GM18507 (cell line): ENCODE measurements at regions not wholly inside any gene's neighbourhood (a gene's known extent, or its start where the extent isn't known, plus 50 kb on each side); places are given as distances from the start of the nearest gene placed in this dataset.

ENCODE experiments used
- DNase-seq: peaks from one replicate; pipeline ENCODE4 v3.0.0; 2011; ENCODE audit warnings: low read depth; ENCODE audit not compliant: insufficient read length; ENCODE audit errors: extremely low spot score
- FAIRE-seq: peaks from 2 replicates; lab custom pipeline; 2011; peaks lifted over from hg19 to GRCh38; lab: Jason Lieb, UNC

GRCh38 chr17:79459846-79460245, 151.0 kb downstream of the RBFOX3 start:
- no peak for FAIRE-seq
- no peak for DNase-seq

- no peak for FAIRE-seq
- no peak for DNase-seq
Measured at GRCh38 chr17:79459003-79459655, 151.7 kb downstream of the RBFOX3 start.

- DNase-seq (no peak), FAIRE-seq (no peak)
Measured at GRCh38 chr17:79458356-79458755, 152.5 kb downstream of the RBFOX3 start.

- DNase-seq, result no peak
- no peak for FAIRE-seq
Measured at GRCh38 chr17:79457889-79458288, 153.0 kb downstream of the RBFOX3 start.

- FAIRE-seq, result no peak
- DNase-seq, result no peak
Measured at GRCh38 chr17:79457376-79457775, 153.5 kb downstream of the RBFOX3 start.

- FAIRE-seq, result no peak
- DNase-seq, result no peak
Measured at GRCh38 chr17:79455636-79456035, 155.2 kb downstream of the RBFOX3 start.

GRCh38 chr17:79454826-79455225, 156.0 kb downstream of the RBFOX3 start:
- FAIRE-seq (no peak), DNase-seq (no peak)

- no peak for FAIRE-seq
Measured at GRCh38 chr17:79453481-79453880, 157.4 kb downstream of the RBFOX3 start.

GRCh38 chr17:79452706-79453105, 158.1 kb downstream of the RBFOX3 start:
- FAIRE-seq (no peak), DNase-seq (no peak)

More at GRCh38 chr17:79453481-79453880, 157.4 kb downstream of the RBFOX3 start:
- no peak for DNase-seq

GRCh38 chr17:79451167-79451566, 159.7 kb downstream of the RBFOX3 start:
- FAIRE-seq (no peak), DNase-seq (no peak)

GRCh38 chr17:79446399-79447009, 164.3 kb downstream of the RBFOX3 start:
- FAIRE-seq, result no peak
- DNase-seq, result no peak

GRCh38 chr17:79444198-79444597, 166.7 kb downstream of the RBFOX3 start:
- DNase-seq, result no peak
- no peak for FAIRE-seq

- no peak for FAIRE-seq
Measured at GRCh38 chr17:79443026-79443425, 167.8 kb downstream of the RBFOX3 start.

GRCh38 chr17:79441356-79442160, 169.3 kb downstream of the RBFOX3 start:
- FAIRE-seq (no peak), DNase-seq (no peak)

More at GRCh38 chr17:79443026-79443425, 167.8 kb downstream of the RBFOX3 start:
- DNase-seq, result no peak

GRCh38 chr17:79440251-79440650, 170.6 kb downstream of the RBFOX3 start:
- DNase-seq, result no peak
- FAIRE-seq, result no peak

- DNase-seq, result no peak
- no peak for FAIRE-seq
Measured at GRCh38 chr17:79439493-79439892, 171.4 kb downstream of the RBFOX3 start.

GRCh38 chr17:79438546-79439334, 172.1 kb downstream of the RBFOX3 start:
- FAIRE-seq (no peak), DNase-seq (no peak)

- DNase-seq (no peak), FAIRE-seq (no peak)
Measured at GRCh38 chr17:79438058-79438457, 172.8 kb downstream of the RBFOX3 start.

GRCh38 chr17:79437081-79437480, 173.8 kb downstream of the RBFOX3 start:
- FAIRE-seq, result no peak

GRCh38 chr17:79435962-79436361, 174.9 kb downstream of the RBFOX3 start:
- no peak for FAIRE-seq
- no peak for DNase-seq

More at GRCh38 chr17:79437081-79437480, 173.8 kb downstream of the RBFOX3 start:
- no peak for DNase-seq
